HUES64 (cell line): ENCODE measurements at regions not wholly inside any gene's neighbourhood (a gene's known extent, or its start where the extent isn't known, plus 50 kb on each side); places are given as distances from the start of the nearest gene placed in this dataset.
A peak's percentile ranks its signal among the peaks of the same experiment; 100 is the strongest.
"Not testable (repeated sequence)": the region's sequence is repeated elsewhere in the genome, so short reads cannot be mapped to it uniquely, and the experiment has no call there.

Source experiments
- H3K27ac ChIP-seq: 2 replicates; pipeline ENCODE4 v1.7.0; 2013; ENCODE audit warnings: low read depth, low read length, inconsistent platforms
- H3K27me3 ChIP-seq: 2 replicates; pipeline ENCODE4 v1.6.1; 2013; ENCODE audit warnings: mild to moderate bottlenecking, low read length; ENCODE audit not compliant: insufficient read depth
- H3K36me3 ChIP-seq: 2 replicates; pipeline ENCODE4 v1.6.1; 2013; ENCODE audit warnings: mild to moderate bottlenecking, low read length; ENCODE audit not compliant: insufficient read depth
- H3K4me1 ChIP-seq: 2 replicates; pipeline ENCODE4 v1.6.1; 2013; ENCODE audit warnings: mild to moderate bottlenecking, low read length, moderate library complexity; ENCODE audit not compliant: insufficient read depth
- H3K4me3 ChIP-seq: 2 replicates; pipeline ENCODE4 v1.5.1; 2013; ENCODE audit warnings: mild to moderate bottlenecking, low read length, moderate library complexity
- H3K9ac ChIP-seq: 2 replicates; pipeline ENCODE4 v1.6.1; 2013; ENCODE audit warnings: mild to moderate bottlenecking, low read depth, low read length
- H3K9me3 ChIP-seq: 2 replicates; pipeline ENCODE4 v1.6.1; 2013; ENCODE audit warnings: low read depth, low read length; ENCODE audit not compliant: insufficient read depth
- WGBS: fragments of 150-250, 120-280 bp; methylation state at CpG from one replicate; pipeline ENCODE4 v1.1.7; 2013; ENCODE audit warnings: missing lambda C conversion rate; 5-methylcytosine and 5-hydroxymethylcytosine counted together

- H3K9me3 ChIP-seq, H3K4me3 ChIP-seq, H3K36me3 ChIP-seq, H3K27ac ChIP-seq, H3K27me3 ChIP-seq, H3K9ac ChIP-seq, H3K4me1 ChIP-seq: not testable (repeated sequence)
- WGBS, result 100% methylated on average over 1 of the region's 3 CpGs
Measured at GRCh38 chr2:131309833-131310232, 54.1 kb downstream of the RAB6D start.

GRCh38 chr2:131300153-131300552, 63.8 kb downstream of the RAB6D start:
- H3K36me3 ChIP-seq, H3K27me3 ChIP-seq, H3K27ac ChIP-seq, H3K4me1 ChIP-seq, H3K9me3 ChIP-seq, H3K9ac ChIP-seq: not testable (repeated sequence)
- H3K4me3 ChIP-seq, result peak overlapping the region; percentile 30
- WGBS, result 79% methylated on average over 34 of the region's 34 CpGs

GRCh38 chr2:131277857-131278256, 68.5 kb downstream of the POTEE start:
- H3K27me3 ChIP-seq, H3K9me3 ChIP-seq, H3K27ac ChIP-seq, H3K36me3 ChIP-seq, H3K4me3 ChIP-seq, H3K9ac ChIP-seq, H3K4me1 ChIP-seq: not testable (repeated sequence)
- WGBS, result 96% methylated on average over 8 of the region's 8 CpGs

- H3K9me3 ChIP-seq, H3K9ac ChIP-seq, H3K27me3 ChIP-seq, H3K4me1 ChIP-seq, H3K36me3 ChIP-seq, H3K27ac ChIP-seq, H3K4me3 ChIP-seq: not testable (repeated sequence)
- WGBS, result 91% methylated on average over 11 of the region's 11 CpGs
Measured at GRCh38 chr2:131277289-131277688, 68.0 kb downstream of the POTEE start.

GRCh38 chr2:131272019-131272418, 62.7 kb downstream of the POTEE start:
- H3K36me3 ChIP-seq, H3K9ac ChIP-seq, H3K4me1 ChIP-seq, H3K4me3 ChIP-seq, H3K9me3 ChIP-seq, H3K27me3 ChIP-seq, H3K27ac ChIP-seq: not testable (repeated sequence)
- 91% methylated on average over 8 of the region's 8 CpGs for WGBS

- not testable (repeated sequence) for H3K27ac ChIP-seq, H3K9ac ChIP-seq, H3K4me1 ChIP-seq, H3K4me3 ChIP-seq, H3K9me3 ChIP-seq, H3K36me3 ChIP-seq, H3K27me3 ChIP-seq
- 92% methylated on average over 8 of the region's 20 CpGs for WGBS
Measured at GRCh38 chr2:131264034-131264433, 54.7 kb downstream of the POTEE start.
